ENCODE measurements at regions not wholly inside any gene's neighbourhood (a gene's known extent, or its start where the extent isn't known, plus 50 kb on each side); places are given as distances from the start of the nearest gene placed in this dataset.

- TF ChIP-seq CTCF (IDR thresholded peaks at IDR 0.05): no peak
- TF ChIP-seq NRF1 (IDR thresholded peaks at IDR 0.05; ENCODE audit: low read depth, low read length): no peak
- no peak for TF ChIP-seq USF1 (IDR thresholded peaks at IDR 0.05; ENCODE audit: borderline replicate concordance, low read depth)
- no peak for TF ChIP-seq POLR2AphosphoS5 (IDR thresholded peaks at IDR 0.05; ENCODE audit: low read depth, low read length)
- TF ChIP-seq, protein P1, sequence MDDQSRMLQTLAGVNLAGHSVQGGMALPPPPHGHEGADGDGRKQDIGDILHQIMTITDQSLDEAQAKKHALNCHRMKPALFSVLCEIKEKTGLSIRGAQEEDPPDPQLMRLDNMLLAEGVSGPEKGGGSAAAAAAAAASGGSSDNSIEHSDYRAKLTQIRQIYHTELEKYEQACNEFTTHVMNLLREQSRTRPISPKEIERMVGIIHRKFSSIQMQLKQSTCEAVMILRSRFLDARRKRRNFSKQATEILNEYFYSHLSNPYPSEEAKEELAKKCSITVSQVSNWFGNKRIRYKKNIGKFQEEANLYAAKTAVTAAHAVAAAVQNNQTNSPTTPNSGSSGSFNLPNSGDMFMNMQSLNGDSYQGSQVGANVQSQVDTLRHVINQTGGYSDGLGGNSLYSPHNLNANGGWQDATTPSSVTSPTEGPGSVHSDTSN (IDR thresholded peaks at IDR 0.05): no peak
- TF ChIP-seq, protein P2, sequence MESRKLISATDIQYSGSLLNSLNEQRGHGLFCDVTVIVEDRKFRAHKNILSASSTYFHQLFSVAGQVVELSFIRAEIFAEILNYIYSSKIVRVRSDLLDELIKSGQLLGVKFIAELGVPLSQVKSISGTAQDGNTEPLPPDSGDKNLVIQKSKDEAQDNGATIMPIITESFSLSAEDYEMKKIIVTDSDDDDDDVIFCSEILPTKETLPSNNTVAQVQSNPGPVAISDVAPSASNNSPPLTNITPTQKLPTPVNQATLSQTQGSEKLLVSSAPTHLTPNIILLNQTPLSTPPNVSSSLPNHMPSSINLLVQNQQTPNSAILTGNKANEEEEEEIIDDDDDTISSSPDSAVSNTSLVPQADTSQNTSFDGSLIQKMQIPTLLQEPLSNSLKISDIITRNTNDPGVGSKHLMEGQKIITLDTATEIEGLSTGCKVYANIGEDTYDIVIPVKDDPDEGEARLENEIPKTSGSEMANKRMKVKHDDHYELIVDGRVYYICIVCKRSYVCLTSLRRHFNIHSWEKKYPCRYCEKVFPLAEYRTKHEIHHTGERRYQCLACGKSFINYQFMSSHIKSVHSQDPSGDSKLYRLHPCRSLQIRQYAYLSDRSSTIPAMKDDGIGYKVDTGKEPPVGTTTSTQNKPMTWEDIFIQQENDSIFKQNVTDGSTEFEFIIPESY (IDR thresholded peaks at IDR 0.05; ENCODE audit: borderline replicate concordance, low read depth): no peak
- TF ChIP-seq, protein P3, sequence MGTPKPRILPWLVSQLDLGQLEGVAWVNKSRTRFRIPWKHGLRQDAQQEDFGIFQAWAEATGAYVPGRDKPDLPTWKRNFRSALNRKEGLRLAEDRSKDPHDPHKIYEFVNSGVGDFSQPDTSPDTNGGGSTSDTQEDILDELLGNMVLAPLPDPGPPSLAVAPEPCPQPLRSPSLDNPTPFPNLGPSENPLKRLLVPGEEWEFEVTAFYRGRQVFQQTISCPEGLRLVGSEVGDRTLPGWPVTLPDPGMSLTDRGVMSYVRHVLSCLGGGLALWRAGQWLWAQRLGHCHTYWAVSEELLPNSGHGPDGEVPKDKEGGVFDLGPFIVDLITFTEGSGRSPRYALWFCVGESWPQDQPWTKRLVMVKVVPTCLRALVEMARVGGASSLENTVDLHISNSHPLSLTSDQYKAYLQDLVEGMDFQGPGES (IDR thresholded peaks at IDR 0.05; ENCODE audit: low read depth, low read length): no peak
- TF ChIP-seq EP300 (IDR thresholded peaks at IDR 0.05; ENCODE audit: borderline replicate concordance in 1 of 2, low read depth in 1 of 2, low read length in 1 of 2): no peak
- TF ChIP-seq, protein P4, sequence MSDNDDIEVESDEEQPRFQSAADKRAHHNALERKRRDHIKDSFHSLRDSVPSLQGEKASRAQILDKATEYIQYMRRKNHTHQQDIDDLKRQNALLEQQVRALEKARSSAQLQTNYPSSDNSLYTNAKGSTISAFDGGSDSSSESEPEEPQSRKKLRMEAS (IDR thresholded peaks at IDR 0.05; ENCODE audit: low read depth): no peak
- no peak for TF ChIP-seq FOXJ3 (CRISPR knock-in tag; IDR thresholded peaks at IDR 0.05)
- TF ChIP-seq NFIC (IDR thresholded peaks at IDR 0.05; ENCODE audit: borderline replicate concordance): no peak
- no peak for TF ChIP-seq MEF2A (IDR thresholded peaks at IDR 0.05; ENCODE audit: borderline replicate concordance, low read depth)
These were observed 166.7 kb upstream of the DUSP10 start for GRCh38 chr1:221908573-221908972.
